Mesenchymal stem cell (in vitro differentiated cells and primary cell): ENCODE measurements at regions not wholly inside any gene's neighbourhood (a gene's known extent, or its start where the extent isn't known, plus 50 kb on each side); places are given as distances from the start of the nearest gene placed in this dataset.

Experiments used
- DNase-seq: peaks from one replicate; pipeline ENCODE4 v3.0.0-alpha.2; 2013
- H2AFZ ChIP-seq: one replicate; pipeline ENCODE4 v1.6.1; 2013; ENCODE audit warnings: low read depth, mild to moderate bottlenecking, control low read depth, inconsistent platforms, low read length, moderate library complexity
- H2AK5ac ChIP-seq: 2 replicates; pipeline ENCODE4 v1.6.1; 2013; ENCODE audit warnings: low read length, moderate library complexity, mild to moderate bottlenecking, inconsistent platforms; ENCODE audit not compliant: severe bottlenecking
- H2BK120ac ChIP-seq: one replicate; pipeline ENCODE4 v1.6.1; 2013; ENCODE audit warnings: low read depth, mild to moderate bottlenecking, inconsistent platforms, low read length, moderate library complexity
- H2BK12ac ChIP-seq, 2 experiments: one replicate each; pipeline ENCODE4 v1.6.1; 2013; ENCODE audit warnings: inconsistent platforms in 2 of 2, low read length in 2 of 2, mild to moderate bottlenecking in 2 of 2, moderate library complexity in 2 of 2, control low read depth in 1 of 2
- H2BK15ac ChIP-seq: one replicate; pipeline ENCODE4 v1.6.1; 2013; ENCODE audit warnings: mild to moderate bottlenecking, low read depth, inconsistent platforms; ENCODE audit not compliant: poor library complexity, severe bottlenecking
- H2BK5ac ChIP-seq: 2 replicates; pipeline ENCODE4 v1.6.1; 2013; ENCODE audit warnings: low read depth, mild to moderate bottlenecking, low read length, control low read depth, inconsistent platforms; ENCODE audit not compliant: poor library complexity, severe bottlenecking
- H3K14ac ChIP-seq, 2 experiments: one replicate each; pipeline ENCODE4 v1.6.1; 2013; ENCODE audit warnings: inconsistent platforms in 2 of 2, low read length in 2 of 2, control low read depth in 1 of 2, mild to moderate bottlenecking in 1 of 2, moderate library complexity in 1 of 2
- H3K18ac ChIP-seq, 2 experiments: one replicate each; pipeline ENCODE4 v1.6.1; 2013; ENCODE audit warnings: inconsistent platforms in 2 of 2, low read length in 2 of 2, control low read depth in 1 of 2, low read depth in 1 of 2, mild to moderate bottlenecking in 1 of 2
- H3K23ac ChIP-seq, 2 experiments: one replicate each; pipeline ENCODE4 v1.6.1; 2013; ENCODE audit warnings: inconsistent platforms in 2 of 2, low read length in 2 of 2, mild to moderate bottlenecking in 2 of 2, moderate library complexity in 2 of 2, control low read depth in 1 of 2
- H3K27ac ChIP-seq: 2 replicates; pipeline ENCODE4 v1.5.1; 2013; ENCODE audit warnings: mild to moderate bottlenecking, moderate library complexity, low read length, control low read depth, inconsistent platforms; ENCODE audit not compliant: poor library complexity, severe bottlenecking
- H3K27me3 ChIP-seq, 2 experiments: 2 replicates each; pipeline versions ENCODE4 v1.6.1 to v1.7.0; 2013; ENCODE audit warnings: low read length in 2 of 2, mild to moderate bottlenecking in 2 of 2, moderate library complexity in 2 of 2, control low read depth in 1 of 2, inconsistent platforms in 1 of 2; ENCODE audit not compliant: control insufficient read depth in 1 of 2, insufficient read depth in 1 of 2
- H3K36me3 ChIP-seq, 2 experiments: 2 replicates each; pipeline versions ENCODE4 v1.6.1 to v1.7.0; 2013; ENCODE audit warnings: low read length in 2 of 2, control low read depth in 1 of 2, inconsistent platforms in 1 of 2, low read depth in 1 of 2, mild to moderate bottlenecking in 1 of 2; ENCODE audit not compliant: insufficient read depth in 2 of 2, control insufficient read depth in 1 of 2
- H3K4ac ChIP-seq, 2 experiments: one replicate each; pipeline ENCODE4 v1.6.1; 2013; ENCODE audit warnings: inconsistent platforms in 2 of 2, low read length in 2 of 2, mild to moderate bottlenecking in 2 of 2, moderate library complexity in 2 of 2, control low read depth in 1 of 2, low read depth in 1 of 2
- H3K4me1 ChIP-seq: 2 replicates; pipeline ENCODE4 v1.6.1; 2013; ENCODE audit warnings: low read depth, low read length, control low read depth; ENCODE audit not compliant: control insufficient read depth, insufficient read depth
- H3K4me2 ChIP-seq: 2 replicates; pipeline ENCODE4 v1.6.1; 2013; ENCODE audit warnings: low read length, mild to moderate bottlenecking, inconsistent platforms; ENCODE audit not compliant: poor library complexity, severe bottlenecking
- H3K4me3 ChIP-seq, 2 experiments: 2 replicates each; pipeline versions ENCODE4 v1.5.1 to v1.7.0; 2013; ENCODE audit warnings: low read length in 2 of 2, mild to moderate bottlenecking in 2 of 2, control low read depth in 1 of 2, low read depth in 1 of 2; ENCODE audit not compliant: insufficient read depth in 1 of 2
- H3K79me1 ChIP-seq: replicated peaks from 2 replicates; pipeline ENCODE4 v1.6.1; 2013; ENCODE audit warnings: mild to moderate bottlenecking, control low read depth, low read length, inconsistent platforms; ENCODE audit not compliant: poor library complexity, severe bottlenecking
- H3K9ac ChIP-seq: 2 replicates; pipeline ENCODE4 v1.7.0; 2013; ENCODE audit warnings: mild to moderate bottlenecking, low read length, moderate library complexity
- H3K9me3 ChIP-seq: 2 replicates; pipeline ENCODE4 v1.7.0; 2013; ENCODE audit warnings: mild to moderate bottlenecking, low read length; ENCODE audit not compliant: control insufficient read depth
- H4K8ac ChIP-seq: one replicate; pipeline ENCODE4 v1.6.1; 2013; ENCODE audit warnings: inconsistent platforms, mild to moderate bottlenecking, low read length, moderate library complexity
- H4K91ac ChIP-seq: one replicate; pipeline ENCODE4 v1.6.1; 2013; ENCODE audit warnings: mild to moderate bottlenecking, low read length, inconsistent platforms
- WGBS: methylation state at CpG from one replicate; pipeline ENCODE4 v1.1.7; 2013; ENCODE audit warnings: mixed read lengths; 5-methylcytosine and 5-hydroxymethylcytosine counted together

DNA sequence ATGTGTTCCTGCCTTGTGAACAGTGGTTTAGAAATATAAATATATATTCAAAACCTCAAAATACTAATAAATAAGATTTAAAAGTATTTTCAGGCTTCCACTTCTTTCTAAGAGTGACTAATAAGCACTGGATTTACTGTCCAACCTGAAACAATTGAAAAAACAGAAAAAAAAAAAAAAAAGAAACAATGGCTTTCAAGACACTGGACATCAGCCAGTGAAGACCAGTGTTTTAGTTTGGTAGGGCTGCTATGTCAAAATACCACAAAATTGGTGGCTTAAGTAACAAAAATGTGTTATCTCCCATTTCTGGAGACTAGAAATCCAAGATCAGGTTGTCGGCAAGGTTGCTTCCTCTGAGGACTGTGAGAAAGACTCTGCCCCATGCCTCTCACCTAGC lies 101.4 kb upstream of the PDE7B start:
- H3K4me1 ChIP-seq = no peaks in the 10 kb centered on the region
- H4K91ac ChIP-seq = no peak overlapping the region

DNA sequence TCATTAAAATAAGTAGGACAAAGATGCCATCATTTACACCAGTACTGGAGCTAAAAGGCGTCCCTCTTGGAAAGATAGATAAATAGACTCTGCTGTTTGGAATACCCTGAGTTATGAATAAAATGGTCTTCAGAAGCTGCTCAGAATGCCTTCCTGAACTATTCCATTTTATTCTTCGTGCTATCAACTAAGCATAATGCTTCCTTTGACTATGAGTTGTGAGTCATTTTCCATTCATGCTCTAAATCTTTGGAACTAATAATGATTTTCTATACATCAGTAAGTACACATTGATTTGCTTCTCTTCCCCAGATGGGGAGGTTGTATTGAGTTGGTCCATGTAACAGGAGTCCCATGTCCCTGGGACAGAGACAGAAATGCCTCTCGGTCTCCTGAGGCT lies 98.3 kb upstream of the PDE7B start:
- H3K27me3 ChIP-seq = no peaks in the 10 kb centered on the region
- no peak for DNase-seq
- 89% methylated on average over 1 of the region's 3 CpGs for WGBS
- H3K23ac ChIP-seq = no peak overlapping the region
- no peak overlapping the region for H2BK15ac ChIP-seq
- no peak overlapping the region for H3K9ac ChIP-seq
- H4K91ac ChIP-seq = no peak overlapping the region
- H3K4me2 ChIP-seq = no peak overlapping the region
- no peak overlapping the region for H3K27ac ChIP-seq
- no peak overlapping the region for H3K14ac ChIP-seq
- no peak overlapping the region for H2BK12ac ChIP-seq
- no peak overlapping the region for H3K4ac ChIP-seq
- no peak overlapping the region for H3K4me3 ChIP-seq
- H4K8ac ChIP-seq = no peak overlapping the region
- no peak overlapping the region for H2BK120ac ChIP-seq
- no peak overlapping the region for H2BK5ac ChIP-seq
- no peaks in the 10 kb centered on the region for H3K36me3 ChIP-seq
- no peak overlapping the region for H2AK5ac ChIP-seq
- no peak overlapping the region for H3K18ac ChIP-seq
- no peak overlapping the region for H2AFZ ChIP-seq
- H3K4me1 ChIP-seq = no peaks in the 10 kb centered on the region
- no peaks in the 10 kb centered on the region for H3K9me3 ChIP-seq
- H3K79me1 ChIP-seq = no peaks in the 10 kb centered on the region

More for the DNA sequence above, 101.4 kb upstream of the PDE7B start:
- H3K4me2 ChIP-seq = no peak overlapping the region
- H2BK12ac ChIP-seq = no peak overlapping the region
- no peaks in the 10 kb centered on the region for H3K27me3 ChIP-seq
- no peak overlapping the region for H2AK5ac ChIP-seq
- H3K9ac ChIP-seq = no peak overlapping the region
- no peak overlapping the region for H2BK15ac ChIP-seq
- no peaks in the 10 kb centered on the region for H3K9me3 ChIP-seq
- no peak overlapping the region for H3K18ac ChIP-seq
- no peak overlapping the region for H2BK120ac ChIP-seq
- H3K36me3 ChIP-seq = no peaks in the 10 kb centered on the region
- no peak overlapping the region for H3K4ac ChIP-seq
- no peak overlapping the region for H2AFZ ChIP-seq
- WGBS = 98% methylated on average over 1 of the region's 1 CpG
- H3K14ac ChIP-seq = no peak overlapping the region
- no peak overlapping the region for H3K4me3 ChIP-seq
- no peak overlapping the region for H3K27ac ChIP-seq
- H3K23ac ChIP-seq = no peak overlapping the region
- H3K79me1 ChIP-seq = no peaks in the 10 kb centered on the region
- no peak overlapping the region for H2BK5ac ChIP-seq
- no peak overlapping the region for H4K8ac ChIP-seq
- DNase-seq = no peak

DNA sequence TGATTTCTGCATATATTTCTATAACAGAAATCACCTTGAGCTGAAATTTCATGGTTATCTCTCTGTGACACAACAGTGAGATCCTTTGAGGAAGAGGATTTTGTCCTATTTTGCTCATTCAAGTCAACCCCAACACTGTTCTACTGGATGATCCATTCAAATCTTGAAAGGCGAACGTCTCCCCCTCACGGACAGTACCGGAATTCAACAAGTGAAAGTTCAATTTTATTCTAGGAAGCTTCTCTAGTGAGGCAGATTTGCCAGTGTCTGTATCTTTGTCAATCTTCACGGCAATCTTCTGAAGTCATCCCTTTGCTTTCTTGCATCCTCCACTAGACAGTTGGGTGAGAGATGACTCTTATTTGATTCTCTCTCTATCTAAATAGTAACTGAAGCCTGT lies 91.7 kb upstream of the PDE7B start:
- Histone ChIP-seq H3K79me1 (no peaks in the 10 kb centered on the region), H3K23ac (no peak overlapping the region), H2BK5ac (no peak overlapping the region), H2BK15ac (no peak overlapping the region), H2BK12ac (no peak overlapping the region), H3K27me3 (no peaks in the 10 kb centered on the region), H3K36me3 (no peaks in the 10 kb centered on the region), H4K8ac (no peak overlapping the region), H3K27ac (no peak overlapping the region), H3K9ac (no peak overlapping the region), H2AFZ (no peak overlapping the region), H4K91ac (no peak overlapping the region), H3K9me3 (peaks cover 4% of the 10 kb centered on the region), H3K4ac (no peak overlapping the region), H3K18ac (no peak overlapping the region), H3K4me3 (no peak overlapping the region), H2BK120ac (no peak overlapping the region), H3K4me2 (no peak overlapping the region), H2AK5ac (no peak overlapping the region), H3K4me1 (no peaks in the 10 kb centered on the region), H3K14ac (no peak overlapping the region)
- WGBS = 79% methylated on average over 4 of the region's 5 CpGs
- no peak for DNase-seq

DNA sequence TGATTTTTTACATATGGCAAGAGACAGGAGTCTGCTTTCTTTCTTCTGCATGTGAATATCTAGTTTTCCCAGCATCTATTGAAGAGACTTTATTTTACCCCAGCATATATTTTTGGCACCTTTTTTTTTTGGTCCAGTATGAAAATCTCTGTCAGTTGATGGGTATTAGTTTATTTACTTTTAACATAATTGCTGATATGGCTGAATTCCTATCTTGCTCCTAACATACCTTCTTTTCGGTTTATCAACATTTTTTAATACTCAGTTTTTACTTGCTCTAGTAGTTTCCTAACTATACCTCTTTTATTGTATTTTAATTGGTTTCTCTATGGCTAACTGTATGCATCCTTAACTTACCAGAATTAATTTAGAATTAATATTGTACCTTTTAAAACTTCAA lies 77.5 kb upstream of the PDE7B start:
- Histone ChIP-seq H3K18ac (no peak overlapping the region), H3K4ac (no peak overlapping the region), H2AK5ac (no peak overlapping the region), H2BK15ac (no peak overlapping the region), H2BK12ac (no peak overlapping the region), H4K8ac (no peak overlapping the region), H3K27ac (no peak overlapping the region), H2BK120ac (no peak overlapping the region), H3K36me3 (no peaks in the 10 kb centered on the region), H3K9me3 (no peaks in the 10 kb centered on the region), H3K79me1 (no peaks in the 10 kb centered on the region), H3K4me3 (no peak overlapping the region), H3K27me3 (no peaks in the 10 kb centered on the region), H3K23ac (no peak overlapping the region), H3K14ac (no peak overlapping the region), H4K91ac (no peak overlapping the region), H2BK5ac (no peak overlapping the region), H3K9ac (no peak overlapping the region), H3K4me1 (no peaks in the 10 kb centered on the region), H3K4me2 (no peak overlapping the region), H2AFZ (no peak overlapping the region)
- DNase-seq = no peak
- WGBS = no CpG with 5 or more reads among the region's 1 CpG
